WTC11 (cell line): ENCODE measurements at regions not wholly inside any gene's neighbourhood (a gene's known extent, or its start where the extent isn't known, plus 50 kb on each side); places are given as distances from the start of the nearest gene placed in this dataset.

Source experiments
- ATAC-seq: fragments of 200-7000 bp; cut with Tn5 transposase; 2 replicates; pipeline ENCODE4 v1.10.0; 2021; ENCODE audit warnings: mild to moderate bottlenecking, moderate library complexity
- CTCF ChIA-PET: fragments of 300-600 bp; sonication (Branson Sonifier 250); formaldehyde crosslinking; loops from one replicate; lab custom pipeline; 2021; ENCODE audit warnings: antibody characterized with exemption; lab: Charles Lee
- POLR2A ChIA-PET: fragments of 350-600 bp; sonication (Branson Sonifier 250); formaldehyde crosslinking; loops from one replicate; lab custom pipeline; 2021; ENCODE audit warnings: antibody characterized with exemption; lab: Charles Lee
- DNase-seq: peaks from one replicate; pipeline ENCODE4 v3.0.0; 2021; ENCODE audit warnings: low spot score
- H3K27ac Mint-ChIP-seq: 2 replicates; pipeline ENCODE4 v1.8.0; 2021; ENCODE audit warnings: mixed read lengths
- H3K27me3 Mint-ChIP-seq: 2 replicates; pipeline ENCODE4 v1.8.0; 2021; ENCODE audit warnings: low read depth, mild to moderate bottlenecking, moderate library complexity, mixed read lengths
- H3K36me3 Mint-ChIP-seq: 2 replicates; pipeline ENCODE4 v1.8.0; 2021; ENCODE audit warnings: mixed read lengths
- H3K4me1 Mint-ChIP-seq: 2 replicates; pipeline ENCODE4 v1.8.0; 2022; ENCODE audit warnings: mixed read lengths
- H3K4me3 Mint-ChIP-seq: 2 replicates; pipeline ENCODE4 v1.8.0; 2021; ENCODE audit warnings: mild to moderate bottlenecking, moderate library complexity, mixed read lengths
- H3K9me3 Mint-ChIP-seq: 2 replicates; pipeline ENCODE4 v1.8.0; 2021; ENCODE audit warnings: mixed read lengths
- CREB1 ChIP-seq: sonication (generic); formaldehyde crosslinking; IDR thresholded peaks from 2 replicates; pipeline ENCODE4 v1.8.0; 2023; ENCODE audit warnings: mild to moderate bottlenecking, missing genetic modification reagents
- GTF2I ChIP-seq: fragments of 250-450 bp; sonication (Bioruptor Pico); conservative IDR thresholded peaks from 2 replicates; pipeline ENCODE4 v1.4.0; 2021; ENCODE audit warnings: mild to moderate bottlenecking
- HMGA2 ChIP-seq: fragments of 250-450 bp; sonication (Bioruptor Pico); IDR thresholded peaks from 2 replicates; pipeline ENCODE4 v1.4.0; 2021; ENCODE audit warnings: mild to moderate bottlenecking, moderate library complexity
- HMGXB4 ChIP-seq: sonication (generic); formaldehyde crosslinking; IDR thresholded peaks from 2 replicates; pipeline ENCODE4 v1.8.1; 2023; ENCODE audit warnings: mild to moderate bottlenecking, moderate library complexity, missing genetic modification reagents
- NFATC4 ChIP-seq: fragments of 250-450 bp; sonication (Bioruptor Pico); IDR thresholded peaks from 2 replicates; pipeline ENCODE4 v1.9.0; 2021; ENCODE audit warnings: mild to moderate bottlenecking
- TEAD1 ChIP-seq: sonication (generic); formaldehyde crosslinking; IDR thresholded peaks from 2 replicates; pipeline ENCODE4 v1.8.0; 2022; ENCODE audit warnings: mild to moderate bottlenecking, missing genetic modification reagents
- USF2 ChIP-seq: sonication (generic); formaldehyde crosslinking; IDR thresholded peaks from 2 replicates; pipeline ENCODE4 v1.8.1; 2023; ENCODE audit warnings: mild to moderate bottlenecking, missing genetic modification reagents, moderate library complexity
- ZBTB21 ChIP-seq: sonication (generic); formaldehyde crosslinking; IDR thresholded peaks from 2 replicates; pipeline ENCODE4 v1.8.1; 2023; ENCODE audit warnings: mild to moderate bottlenecking, missing genetic modification reagents, borderline replicate concordance
- ZBTB43 ChIP-seq: sonication (generic); formaldehyde crosslinking; IDR thresholded peaks from 2 replicates; pipeline ENCODE4 v1.8.1; 2023; ENCODE audit warnings: mild to moderate bottlenecking, missing genetic modification reagents
- ZNF423 ChIP-seq: fragments of 250-450 bp; sonication (Bioruptor Pico); IDR thresholded peaks from 2 replicates; pipeline ENCODE4 v2.1.2; 2022; ENCODE audit warnings: mild to moderate bottlenecking, moderate library complexity
- ZNF671 ChIP-seq: fragments of 250-450 bp; sonication (Bioruptor Pico); IDR thresholded peaks from 2 replicates; pipeline ENCODE4 v1.8.0; 2021; ENCODE audit warnings: mild to moderate bottlenecking
- TF ChIP-seq, protein P1 (sequence below): sonication (generic); formaldehyde crosslinking; IDR thresholded peaks from 2 replicates; pipeline ENCODE4 v1.8.0; 2023; ENCODE audit warnings: missing genetic modification reagents, mild to moderate bottlenecking, borderline replicate concordance
- TF ChIP-seq, protein P2 (sequence below): sonication (generic); formaldehyde crosslinking; IDR thresholded peaks from 2 replicates; pipeline ENCODE4 v1.8.1; 2022; ENCODE audit warnings: missing genetic modification reagents, borderline replicate concordance
- TF ChIP-seq, protein P3 (sequence below): fragments of 250-450 bp; sonication (Bioruptor Pico); IDR thresholded peaks from 2 replicates; pipeline ENCODE4 v1.9.0; 2021; ENCODE audit warnings: mild to moderate bottlenecking
- TF ChIP-seq, protein P4 (sequence below): sonication (generic); formaldehyde crosslinking; IDR thresholded peaks from 2 replicates; pipeline ENCODE4 v1.8.1; 2022; ENCODE audit warnings: low read depth, mild to moderate bottlenecking, moderate library complexity, missing genetic modification reagents, borderline replicate concordance

DNA sequence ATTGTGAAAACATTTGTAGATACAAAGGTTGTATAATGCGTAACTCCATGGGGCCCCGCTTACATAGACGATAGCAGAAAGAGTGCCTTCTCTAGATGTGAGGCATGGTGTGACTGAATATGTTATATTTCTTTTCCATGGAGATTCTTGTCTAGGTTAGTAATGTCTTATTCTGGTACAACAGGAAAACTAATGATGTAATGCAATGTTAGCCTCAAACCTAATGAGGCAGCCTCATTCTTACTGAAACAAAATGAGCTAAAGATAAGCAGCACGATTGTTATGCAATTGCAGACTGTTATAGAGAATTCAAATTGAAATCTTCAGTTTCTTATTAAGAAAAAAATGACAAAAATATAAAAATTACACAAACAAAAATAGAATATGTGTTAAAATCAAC lies 171.1 kb upstream of the ANKRD50 start (continued):
- TF ChIP-seq, protein P1, sequence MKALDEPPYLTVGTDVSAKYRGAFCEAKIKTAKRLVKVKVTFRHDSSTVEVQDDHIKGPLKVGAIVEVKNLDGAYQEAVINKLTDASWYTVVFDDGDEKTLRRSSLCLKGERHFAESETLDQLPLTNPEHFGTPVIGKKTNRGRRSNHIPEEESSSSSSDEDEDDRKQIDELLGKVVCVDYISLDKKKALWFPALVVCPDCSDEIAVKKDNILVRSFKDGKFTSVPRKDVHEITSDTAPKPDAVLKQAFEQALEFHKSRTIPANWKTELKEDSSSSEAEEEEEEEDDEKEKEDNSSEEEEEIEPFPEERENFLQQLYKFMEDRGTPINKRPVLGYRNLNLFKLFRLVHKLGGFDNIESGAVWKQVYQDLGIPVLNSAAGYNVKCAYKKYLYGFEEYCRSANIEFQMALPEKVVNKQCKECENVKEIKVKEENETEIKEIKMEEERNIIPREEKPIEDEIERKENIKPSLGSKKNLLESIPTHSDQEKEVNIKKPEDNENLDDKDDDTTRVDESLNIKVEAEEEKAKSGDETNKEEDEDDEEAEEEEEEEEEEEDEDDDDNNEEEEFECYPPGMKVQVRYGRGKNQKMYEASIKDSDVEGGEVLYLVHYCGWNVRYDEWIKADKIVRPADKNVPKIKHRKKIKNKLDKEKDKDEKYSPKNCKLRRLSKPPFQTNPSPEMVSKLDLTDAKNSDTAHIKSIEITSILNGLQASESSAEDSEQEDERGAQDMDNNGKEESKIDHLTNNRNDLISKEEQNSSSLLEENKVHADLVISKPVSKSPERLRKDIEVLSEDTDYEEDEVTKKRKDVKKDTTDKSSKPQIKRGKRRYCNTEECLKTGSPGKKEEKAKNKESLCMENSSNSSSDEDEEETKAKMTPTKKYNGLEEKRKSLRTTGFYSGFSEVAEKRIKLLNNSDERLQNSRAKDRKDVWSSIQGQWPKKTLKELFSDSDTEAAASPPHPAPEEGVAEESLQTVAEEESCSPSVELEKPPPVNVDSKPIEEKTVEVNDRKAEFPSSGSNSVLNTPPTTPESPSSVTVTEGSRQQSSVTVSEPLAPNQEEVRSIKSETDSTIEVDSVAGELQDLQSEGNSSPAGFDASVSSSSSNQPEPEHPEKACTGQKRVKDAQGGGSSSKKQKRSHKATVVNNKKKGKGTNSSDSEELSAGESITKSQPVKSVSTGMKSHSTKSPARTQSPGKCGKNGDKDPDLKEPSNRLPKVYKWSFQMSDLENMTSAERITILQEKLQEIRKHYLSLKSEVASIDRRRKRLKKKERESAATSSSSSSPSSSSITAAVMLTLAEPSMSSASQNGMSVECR (CRISPR knock-in tag): no peak
- TF ChIP-seq USF2 (CRISPR knock-in tag): no peak
- no peak for TF ChIP-seq GTF2I (CRISPR knock-in tag)
- no peak for TF ChIP-seq HMGXB4 (CRISPR knock-in tag)
- TF ChIP-seq ZBTB43 (CRISPR knock-in tag): no peak
- TF ChIP-seq, protein P2, sequence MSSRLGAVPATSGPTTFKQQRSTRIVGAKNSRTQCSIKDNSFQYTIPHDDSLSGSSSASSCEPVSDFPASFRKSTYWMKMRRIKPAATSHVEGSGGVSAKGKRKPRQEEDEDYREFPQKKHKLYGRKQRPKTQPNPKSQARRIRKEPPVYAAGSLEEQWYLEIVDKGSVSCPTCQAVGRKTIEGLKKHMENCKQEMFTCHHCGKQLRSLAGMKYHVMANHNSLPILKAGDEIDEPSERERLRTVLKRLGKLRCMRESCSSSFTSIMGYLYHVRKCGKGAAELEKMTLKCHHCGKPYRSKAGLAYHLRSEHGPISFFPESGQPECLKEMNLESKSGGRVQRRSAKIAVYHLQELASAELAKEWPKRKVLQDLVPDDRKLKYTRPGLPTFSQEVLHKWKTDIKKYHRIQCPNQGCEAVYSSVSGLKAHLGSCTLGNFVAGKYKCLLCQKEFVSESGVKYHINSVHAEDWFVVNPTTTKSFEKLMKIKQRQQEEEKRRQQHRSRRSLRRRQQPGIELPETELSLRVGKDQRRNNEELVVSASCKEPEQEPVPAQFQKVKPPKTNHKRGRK (CRISPR knock-in tag): no peak
- TF ChIP-seq, all 79 proteins: peak for 0

DNA sequence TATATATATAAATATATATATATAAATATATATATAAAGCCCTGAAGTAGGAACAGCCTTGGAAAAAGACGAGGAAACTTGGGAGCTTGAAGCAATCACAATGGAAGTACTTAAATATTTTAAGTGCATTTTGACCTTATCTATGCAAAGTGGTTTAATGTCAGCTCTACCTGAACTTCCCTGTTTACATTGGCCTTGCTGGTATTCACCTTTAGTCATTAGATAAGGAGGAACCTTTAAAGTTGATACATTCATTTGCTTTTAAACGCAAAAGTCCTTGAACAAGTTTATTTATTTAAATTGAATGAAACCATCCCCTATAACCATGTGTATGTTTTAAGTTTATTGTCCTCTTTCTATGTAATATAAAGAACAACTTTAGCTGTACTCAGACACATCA lies 166.7 kb upstream of the ANKRD50 start:
- ATAC-seq: no peak
- Mint-ChIP-seq H3K4me1 (peaks cover 26% of the 10 kb centered on the region), H3K4me3 (no peak overlapping the region), H3K27ac (no peak overlapping the region), H3K27me3 (peaks cover 8% of the 10 kb centered on the region), H3K9me3 (peaks cover 37% of the 10 kb centered on the region), H3K36me3 (peaks cover 39% of the 10 kb centered on the region)
- TF ChIP-seq, protein P1 (CRISPR knock-in tag): no peak
- TF ChIP-seq TEAD1 (CRISPR knock-in tag) (no peak), ZNF423 (CRISPR knock-in tag) (no peak), NFATC4 (CRISPR knock-in tag) (no peak), HMGA2 (no peak), ZNF671 (CRISPR knock-in tag) (no peak), ZBTB21 (CRISPR knock-in tag) (no peak), CREB1 (no peak)
- TF ChIP-seq, protein P3, sequence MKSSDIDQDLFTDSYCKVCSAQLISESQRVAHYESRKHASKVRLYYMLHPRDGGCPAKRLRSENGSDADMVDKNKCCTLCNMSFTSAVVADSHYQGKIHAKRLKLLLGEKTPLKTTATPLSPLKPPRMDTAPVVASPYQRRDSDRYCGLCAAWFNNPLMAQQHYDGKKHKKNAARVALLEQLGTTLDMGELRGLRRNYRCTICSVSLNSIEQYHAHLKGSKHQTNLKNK (CRISPR knock-in tag): no peak
- TF ChIP-seq, protein P4, sequence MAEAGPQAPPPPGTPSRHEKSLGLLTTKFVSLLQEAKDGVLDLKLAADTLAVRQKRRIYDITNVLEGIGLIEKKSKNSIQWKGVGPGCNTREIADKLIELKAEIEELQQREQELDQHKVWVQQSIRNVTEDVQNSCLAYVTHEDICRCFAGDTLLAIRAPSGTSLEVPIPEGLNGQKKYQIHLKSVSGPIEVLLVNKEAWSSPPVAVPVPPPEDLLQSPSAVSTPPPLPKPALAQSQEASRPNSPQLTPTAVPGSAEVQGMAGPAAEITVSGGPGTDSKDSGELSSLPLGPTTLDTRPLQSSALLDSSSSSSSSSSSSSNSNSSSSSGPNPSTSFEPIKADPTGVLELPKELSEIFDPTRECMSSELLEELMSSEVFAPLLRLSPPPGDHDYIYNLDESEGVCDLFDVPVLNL (CRISPR knock-in tag): no peak
- ChIA-PET CTCF (no interaction called here), POLR2A (no interaction called here)
- DNase-seq: no peak
